ENCODE measurements at regions not wholly inside any gene's neighbourhood (a gene's known extent, or its start where the extent isn't known, plus 50 kb on each side); places are given as distances from the start of the nearest gene placed in this dataset.

DNA sequence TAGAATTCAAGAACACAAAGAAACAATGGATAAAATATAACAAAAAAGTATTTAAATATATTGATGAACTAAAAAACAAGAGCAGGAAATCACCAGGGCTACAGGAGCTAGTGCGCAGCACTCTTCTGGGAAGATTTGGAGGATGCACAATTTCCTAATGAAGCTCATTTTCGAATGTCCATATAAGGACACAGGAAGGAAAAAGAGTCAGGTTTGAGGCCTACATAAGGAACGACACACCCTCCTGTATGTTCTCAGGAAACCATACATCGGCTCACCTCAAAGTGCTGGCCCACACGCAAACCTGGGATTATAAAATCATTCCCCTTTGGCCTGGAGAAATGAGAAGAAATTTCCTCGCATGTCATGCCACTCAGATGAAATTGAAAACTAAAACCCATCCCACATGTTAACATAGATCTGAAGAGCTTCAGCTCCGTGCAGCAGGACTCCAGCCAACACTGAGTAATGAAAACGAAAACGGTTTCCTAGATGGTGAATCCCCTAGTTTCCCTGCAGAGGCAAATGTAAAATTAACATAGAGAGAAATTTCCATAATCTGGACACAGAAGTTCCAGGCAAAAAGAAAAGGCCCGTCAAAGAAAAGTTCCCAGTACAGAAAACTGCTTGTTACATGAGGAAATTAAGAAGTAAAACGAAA is 825.8 kb downstream of the SOCS6 start:
- TF ChIP-seq, protein P1, sequence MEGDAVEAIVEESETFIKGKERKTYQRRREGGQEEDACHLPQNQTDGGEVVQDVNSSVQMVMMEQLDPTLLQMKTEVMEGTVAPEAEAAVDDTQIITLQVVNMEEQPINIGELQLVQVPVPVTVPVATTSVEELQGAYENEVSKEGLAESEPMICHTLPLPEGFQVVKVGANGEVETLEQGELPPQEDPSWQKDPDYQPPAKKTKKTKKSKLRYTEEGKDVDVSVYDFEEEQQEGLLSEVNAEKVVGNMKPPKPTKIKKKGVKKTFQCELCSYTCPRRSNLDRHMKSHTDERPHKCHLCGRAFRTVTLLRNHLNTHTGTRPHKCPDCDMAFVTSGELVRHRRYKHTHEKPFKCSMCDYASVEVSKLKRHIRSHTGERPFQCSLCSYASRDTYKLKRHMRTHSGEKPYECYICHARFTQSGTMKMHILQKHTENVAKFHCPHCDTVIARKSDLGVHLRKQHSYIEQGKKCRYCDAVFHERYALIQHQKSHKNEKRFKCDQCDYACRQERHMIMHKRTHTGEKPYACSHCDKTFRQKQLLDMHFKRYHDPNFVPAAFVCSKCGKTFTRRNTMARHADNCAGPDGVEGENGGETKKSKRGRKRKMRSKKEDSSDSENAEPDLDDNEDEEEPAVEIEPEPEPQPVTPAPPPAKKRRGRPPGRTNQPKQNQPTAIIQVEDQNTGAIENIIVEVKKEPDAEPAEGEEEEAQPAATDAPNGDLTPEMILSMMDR (conservative IDR thresholded peaks at IDR 0.05; ENCODE audit: low read depth, low read length): no peak
- no peak for TF ChIP-seq EZH2 (IDR thresholded peaks at IDR 0.05; ENCODE audit: borderline replicate concordance, low read depth, low read length, poor library complexity, severe bottlenecking)

All from A673 (cell line).